ENCODE measurements at regions not wholly inside any gene's neighbourhood (a gene's known extent, or its start where the extent isn't known, plus 50 kb on each side); places are given as distances from the start of the nearest gene placed in this dataset.

GRCh38 chr4:100284129-100284880, 94.0 kb upstream of the DDIT4L start:
- DNase-seq: no peak

- no peak for DNase-seq
These were observed 90.5 kb upstream of the DDIT4L start for GRCh38 chr4:100280807-100281206.

- DNase-seq: no peak
These were observed 88.3 kb upstream of the DDIT4L start for GRCh38 chr4:100278567-100278966.

GRCh38 chr4:100269446-100269845, 79.2 kb upstream of the DDIT4L start:
- DNase-seq: no peak

GRCh38 chr4:100268789-100269188, 78.5 kb upstream of the DDIT4L start:
- DNase-seq: no peak

- DNase-seq: no peak
These were observed 71.1 kb upstream of the DDIT4L start for GRCh38 chr4:100261346-100261745.

GRCh38 chr4:100258675-100259074, 68.4 kb upstream of the DDIT4L start:
- DNase-seq: no peak

- DNase-seq: no peak
These were observed 67.3 kb upstream of the DDIT4L start for GRCh38 chr4:100257567-100257966.

GRCh38 chr4:100254237-100254636, 64.0 kb upstream of the DDIT4L start:
- DNase-seq: no peak

GRCh38 chr4:100248476-100248875, 58.2 kb upstream of the DDIT4L start:
- no peak for DNase-seq

GRCh38 chr4:100246697-100247096, 56.4 kb upstream of the DDIT4L start:
- no peak for DNase-seq

GRCh38 chr4:100244347-100244746, 54.1 kb upstream of the DDIT4L start:
- no peak for DNase-seq
